NCI-H748 treated with DMSO at 0.1 percent for 48 hours (cell line): ENCODE measurements at regions not wholly inside any gene's neighbourhood (a gene's known extent, or its start where the extent isn't known, plus 50 kb on each side); places are given as distances from the start of the nearest gene placed in this dataset.
A peak's percentile ranks its signal among the peaks of the same experiment; 100 is the strongest.
"Not testable (repeated sequence)": the region's sequence is repeated elsewhere in the genome, so short reads cannot be mapped to it uniquely, and the experiment has no call there.

Source experiments
- DNase-seq: peaks from one replicate; lab custom pipeline; 2025; lab: John Stamatoyannopoulos, UW

DNA sequence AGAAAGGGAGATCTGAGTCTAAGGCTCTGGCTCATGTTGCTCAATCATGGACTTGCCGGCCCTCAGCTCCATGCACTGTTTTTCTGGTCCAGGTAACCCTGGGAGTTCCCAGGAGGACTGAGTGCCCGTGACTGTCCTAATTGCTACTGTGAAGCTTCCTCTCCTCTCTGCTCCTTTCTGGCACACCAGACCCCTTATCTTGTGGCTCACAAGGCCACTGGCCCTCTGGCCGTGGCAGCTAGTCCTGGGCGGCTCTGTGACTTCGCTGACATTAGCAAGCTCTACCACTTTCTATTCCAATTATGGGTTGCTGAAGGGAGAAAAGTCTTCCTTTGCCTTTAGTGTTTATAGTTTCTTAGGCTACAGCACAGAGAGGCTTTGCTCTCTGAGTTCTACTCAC, 380.2 kb downstream of the RWDD3 start:
- DNase-seq: no peak

DNA sequence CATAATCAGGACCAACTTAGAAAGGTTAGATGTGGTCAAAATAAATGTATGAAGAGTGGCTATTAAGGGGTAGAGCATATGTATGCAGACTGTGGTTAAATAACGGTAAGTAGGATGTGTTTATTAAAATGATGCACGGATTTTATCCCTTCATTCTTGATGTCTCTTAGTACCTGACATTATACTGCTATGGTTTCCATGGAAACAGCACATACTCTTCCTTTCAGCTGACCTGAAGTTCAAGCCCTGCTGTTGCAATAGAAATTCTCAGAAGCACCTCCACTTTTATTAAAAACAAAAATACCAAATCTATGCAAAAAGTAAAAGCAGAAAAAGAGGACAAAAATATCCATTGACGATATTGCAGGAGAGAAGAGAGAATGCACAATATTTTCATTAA, 381.4 kb downstream of the RWDD3 start:
- no peak for DNase-seq

DNA sequence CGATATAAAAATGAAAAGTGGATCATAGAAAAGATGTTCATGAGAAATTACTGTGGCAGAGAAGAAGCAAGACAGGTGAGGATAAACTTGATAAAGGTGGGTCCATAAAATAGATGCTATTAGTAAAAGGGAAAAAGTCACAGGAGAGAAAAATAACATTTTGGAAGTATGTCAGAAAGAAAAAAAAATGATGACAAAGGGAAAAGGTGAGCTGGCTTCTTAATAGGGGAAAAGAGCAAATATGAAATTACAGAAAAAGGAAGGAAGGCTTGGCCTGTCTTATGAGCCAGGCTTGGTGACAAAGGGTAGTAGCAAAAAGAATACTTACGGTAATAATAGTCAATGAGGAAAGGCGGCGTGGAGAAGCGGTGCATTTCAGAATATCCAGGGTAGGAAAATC, 386.1 kb downstream of the RWDD3 start:
- no peak for DNase-seq

- no peak for DNase-seq
These were observed 388.6 kb downstream of the RWDD3 start for GRCh38 chr1:95622609-95623008.

DNA sequence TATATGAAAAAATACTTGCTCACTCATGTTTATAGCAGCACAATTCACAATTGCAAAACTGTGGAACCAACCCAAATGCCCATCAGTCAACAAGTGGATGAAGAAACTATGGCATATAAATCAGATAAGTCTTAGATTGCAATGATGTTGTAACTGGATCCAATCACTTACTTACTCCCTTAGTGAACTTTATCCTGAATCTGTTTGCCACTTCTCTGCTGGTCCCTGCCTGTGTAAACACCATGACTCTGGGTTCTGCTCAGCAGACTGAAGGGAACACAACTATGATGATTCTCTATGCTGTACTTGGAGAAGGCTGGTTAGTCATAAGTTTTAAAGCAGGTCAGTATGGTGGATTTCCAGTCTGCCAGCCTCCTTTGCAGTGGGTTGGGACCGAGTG, 391.2 kb downstream of the RWDD3 start:
- DNase-seq: no peak

DNA sequence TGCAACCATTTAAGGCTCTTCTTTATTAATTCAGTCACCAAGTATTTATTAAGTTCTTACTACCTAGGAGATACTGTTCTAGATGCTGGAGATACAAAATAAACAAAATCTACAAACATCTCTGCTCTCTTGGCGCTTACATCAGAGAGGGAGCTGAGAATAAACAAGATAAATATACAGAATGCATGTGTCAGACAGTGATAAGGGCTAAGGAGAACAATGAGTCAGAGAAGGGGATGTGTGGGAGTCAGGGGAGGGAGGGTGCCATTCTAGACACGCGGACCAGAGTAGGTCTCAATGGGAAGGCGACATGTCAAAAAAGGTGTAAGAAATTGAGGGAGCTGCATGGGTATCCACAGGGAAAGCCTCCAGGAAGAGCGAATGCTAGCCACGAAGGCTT, 393.2 kb downstream of the RWDD3 start:
- no peak for DNase-seq

- no peak for DNase-seq
These were observed 397.7 kb downstream of the RWDD3 start for GRCh38 chr1:95631695-95632094.

- DNase-seq: no peak
These were observed 401.8 kb downstream of the RWDD3 start for GRCh38 chr1:95635811-95636210.

GRCh38 chr1:95636897-95637296, 402.9 kb downstream of the RWDD3 start:
- no peak for DNase-seq

DNA sequence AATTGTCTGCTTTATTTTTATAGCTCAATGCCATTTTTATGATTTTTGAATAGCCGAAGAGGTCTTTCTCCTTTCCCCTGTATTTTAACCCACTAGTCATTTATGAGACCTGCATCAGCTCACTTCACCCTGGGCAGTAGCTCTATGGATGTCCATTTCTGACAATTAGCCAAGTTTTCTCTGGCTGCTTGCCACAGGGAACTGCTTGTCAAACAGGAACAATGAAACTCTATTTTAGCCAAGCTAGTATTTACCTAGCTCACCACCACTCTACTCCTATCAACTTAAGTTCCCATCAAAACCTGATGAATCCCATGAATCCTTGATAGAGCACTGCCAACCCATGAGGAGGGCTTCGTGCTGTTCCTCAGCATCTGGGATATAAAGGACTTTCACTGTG, 406.7 kb downstream of the RWDD3 start:
- peak; percentile 67 for DNase-seq

GRCh38 chr1:95641386-95641785, 407.4 kb downstream of the RWDD3 start:
- no peak for DNase-seq

- DNase-seq: no peak
These were observed 408.0 kb downstream of the RWDD3 start for GRCh38 chr1:95642035-95642434.

- no peak for DNase-seq
These were observed 409.1 kb downstream of the RWDD3 start for GRCh38 chr1:95643071-95643470.

GRCh38 chr1:95645126-95645525, 411.1 kb downstream of the RWDD3 start:
- not testable (repeated sequence) for DNase-seq

DNA sequence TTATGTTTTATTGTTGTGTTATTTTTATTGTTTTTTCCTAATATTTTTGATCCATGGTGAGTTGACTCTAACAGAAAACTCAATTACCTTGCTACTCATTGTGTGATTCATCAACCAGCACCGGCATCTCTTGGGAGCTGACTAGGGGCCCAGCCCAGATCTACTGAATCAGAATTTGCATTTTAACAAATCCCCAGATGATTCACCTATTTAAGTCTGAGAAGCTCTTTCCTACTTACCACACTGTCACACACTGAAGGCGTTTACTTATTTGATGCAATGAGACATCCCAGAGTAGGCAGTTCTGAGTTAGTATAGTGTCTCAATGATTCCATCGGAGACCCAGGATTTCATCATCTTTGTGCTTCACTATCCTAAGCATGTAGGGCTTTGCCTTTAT, 416.6 kb downstream of the RWDD3 start:
- DNase-seq: no peak

DNA sequence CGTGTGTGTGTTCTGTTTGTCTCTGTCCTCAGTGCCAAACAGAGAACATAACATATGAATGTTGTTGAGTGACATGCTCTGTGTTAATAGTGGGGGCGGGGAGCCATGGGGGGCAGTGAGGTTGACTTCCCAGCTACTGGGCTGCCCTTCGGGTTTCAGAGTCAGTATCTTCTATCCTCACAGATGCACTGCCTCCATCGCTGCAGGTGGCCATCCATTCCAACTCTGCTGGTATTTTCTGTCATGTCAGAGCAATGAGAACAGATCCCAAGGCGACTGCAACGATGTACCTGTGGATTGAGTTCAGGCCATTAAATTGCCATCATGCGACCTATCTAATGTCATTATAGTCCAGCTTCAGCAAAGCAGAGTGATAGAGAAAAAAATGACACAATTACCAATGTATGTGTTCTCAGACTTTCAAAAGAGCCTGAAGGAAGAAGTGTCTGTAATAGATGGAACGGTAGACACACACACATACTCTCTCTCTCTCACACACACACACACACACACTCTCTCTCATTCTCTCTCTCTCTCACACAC, 418.5 kb downstream of the RWDD3 start:
- DNase-seq: no peak

GRCh38 chr1:95653618-95654017, 419.6 kb downstream of the RWDD3 start:
- no peak for DNase-seq

- no peak for DNase-seq
These were observed 421.5 kb downstream of the RWDD3 start for GRCh38 chr1:95655321-95656020.

DNA sequence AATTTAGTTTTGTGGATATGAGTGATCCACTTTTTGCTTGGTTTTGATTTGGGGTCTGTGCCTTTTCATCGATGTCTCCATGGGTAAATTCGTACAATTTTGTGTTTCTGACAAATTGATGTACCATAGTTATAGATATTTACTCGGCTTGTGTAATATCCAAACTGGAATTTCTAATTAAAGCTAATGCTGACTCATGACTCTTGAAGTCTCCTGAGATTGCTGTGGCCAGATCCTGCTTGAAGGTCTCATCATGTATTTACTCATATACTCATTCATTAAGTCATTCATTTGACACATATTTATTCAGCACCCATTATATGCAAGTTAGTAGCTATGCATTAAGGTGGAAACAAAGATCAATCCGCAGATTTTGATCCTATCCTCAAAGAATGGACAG, 423.2 kb downstream of the RWDD3 start:
- no peak for DNase-seq

DNA sequence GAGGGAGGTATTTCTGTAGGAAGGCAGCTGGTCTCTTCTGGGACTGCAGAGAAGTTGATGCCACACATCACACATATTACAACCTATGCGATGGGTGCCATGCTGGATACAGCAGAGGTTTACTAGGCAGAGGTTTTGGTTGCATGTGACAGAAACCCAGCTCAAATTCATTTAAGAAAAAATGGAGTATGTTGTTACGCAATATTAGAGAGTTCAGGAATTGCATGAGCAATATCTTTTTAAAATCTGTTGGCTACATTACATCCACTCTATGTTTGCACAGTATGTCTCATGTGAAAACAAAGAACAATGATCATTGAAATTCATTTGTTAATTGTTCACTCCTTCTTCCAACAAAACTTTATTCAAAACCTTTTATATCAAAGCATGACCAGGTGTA, 425.2 kb downstream of the RWDD3 start:
- no peak for DNase-seq

DNA sequence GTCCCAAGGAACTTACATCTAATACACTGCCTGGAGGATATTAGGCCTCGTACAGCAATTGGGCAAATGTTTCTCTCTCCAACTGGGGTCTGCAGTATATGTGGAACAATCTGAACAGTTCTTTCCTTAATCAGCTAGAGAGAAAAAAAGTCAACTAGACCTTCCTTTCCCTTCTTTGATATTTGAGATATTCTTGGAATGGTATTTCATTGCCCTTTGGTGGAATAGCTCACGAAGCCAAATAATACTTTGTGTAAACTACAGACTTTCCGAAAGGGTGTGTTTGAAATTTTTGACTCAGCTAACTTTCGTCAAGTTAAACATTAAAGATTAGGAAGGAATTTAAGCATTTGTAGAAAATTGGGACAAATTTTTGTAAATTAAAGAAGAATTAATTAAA, 425.6 kb downstream of the RWDD3 start:
- no peak for DNase-seq

- DNase-seq: no peak
These were observed 426.7 kb downstream of the RWDD3 start for GRCh38 chr1:95660736-95661135.

- not testable (repeated sequence) for DNase-seq
These were observed 429.5 kb downstream of the RWDD3 start for GRCh38 chr1:95663530-95663929.

DNA sequence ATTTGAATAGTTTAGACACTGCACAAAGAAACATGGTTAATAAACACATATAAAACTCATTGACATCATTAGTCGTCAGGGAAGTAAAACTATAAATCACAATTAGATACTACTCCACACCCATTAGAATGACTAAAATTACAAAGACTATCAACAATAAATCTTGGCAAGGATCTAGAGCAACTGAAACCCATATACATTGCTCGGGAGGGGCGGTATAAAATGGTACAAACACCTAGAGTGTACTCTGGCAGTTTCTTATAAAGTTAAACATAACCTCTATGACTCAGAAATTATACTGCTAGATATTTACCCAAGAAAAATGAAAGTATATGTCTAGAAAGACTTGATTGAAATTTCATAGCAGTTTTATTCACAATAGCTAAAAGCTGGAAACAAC, 434.2 kb downstream of the RWDD3 start:
- no peak for DNase-seq
